ENCODE measurements at regions not wholly inside any gene's neighbourhood (a gene's known extent, or its start where the extent isn't known, plus 50 kb on each side); places are given as distances from the start of the nearest gene placed in this dataset.

DNA sequence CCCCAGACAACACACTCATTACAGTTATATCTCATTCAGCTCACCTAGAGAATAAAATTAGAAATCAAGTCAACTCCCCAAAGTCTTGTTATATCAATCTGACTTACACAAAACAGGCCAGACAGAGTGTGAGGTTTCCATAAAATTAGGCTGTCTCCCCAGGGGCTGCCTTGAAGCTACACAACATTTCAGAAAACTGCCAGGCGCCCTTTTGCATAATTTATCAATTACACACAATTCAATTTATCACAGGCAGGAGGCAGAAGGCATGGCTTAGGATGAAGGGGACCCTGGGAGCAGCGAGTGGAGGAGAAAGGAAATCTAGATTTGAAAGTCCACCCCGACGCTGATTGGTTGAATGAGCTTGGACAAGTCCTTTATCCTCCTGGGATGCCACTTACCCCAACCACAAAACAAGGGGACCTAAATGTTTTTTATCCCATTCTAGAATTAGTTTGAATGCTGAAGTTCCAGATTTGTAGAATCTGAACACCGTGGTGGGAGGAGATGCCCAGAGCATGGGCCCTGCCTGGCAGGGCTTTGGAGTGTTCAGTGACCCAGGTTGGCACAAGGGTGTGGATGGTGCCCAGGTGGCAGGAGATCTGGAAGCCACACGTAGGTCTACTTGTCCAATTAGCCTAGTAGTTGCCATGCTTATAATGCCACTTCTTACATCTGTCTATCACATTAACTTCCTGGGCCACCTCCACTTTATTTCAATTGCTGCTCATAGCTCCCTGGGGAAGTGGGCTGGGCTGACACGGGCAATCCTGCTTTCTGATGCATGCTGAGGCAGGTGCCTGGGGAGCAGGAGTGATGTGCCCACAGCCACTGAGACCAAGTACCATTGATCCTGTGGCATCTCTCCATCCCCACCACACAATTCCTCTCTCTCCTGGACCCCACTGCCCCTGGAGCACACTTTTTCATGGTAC lies 119.8 kb upstream of the TLE3 start:
- Histone ChIP-seq H3K4me3 (ENCODE audit: insufficient read depth, low read depth, low read length) (no peak overlapping the region), H3K18ac (ENCODE audit: low read depth, low read length) (no peak overlapping the region), H2BK5ac (ENCODE audit: low read depth, low read length, poor library complexity, severe bottlenecking) (no peak overlapping the region), H4K20me1 (ENCODE audit: insufficient read depth, low read length) (no peaks in the 10 kb centered on the region), H3K23ac (ENCODE audit: low read depth, low read length) (no peak overlapping the region), H3K36me3 (ENCODE audit: control insufficient read depth, insufficient read depth, low read length) (no peaks in the 10 kb centered on the region), H2BK15ac (ENCODE audit: low read depth, low read length) (no peak overlapping the region), H3K79me1 (ENCODE audit: low read depth in 1 of 2, low read length in 2 of 2) (no peaks in the 10 kb centered on the region), H2AFZ (replicated peaks; ENCODE audit: low read length, poor library complexity) (no peak overlapping the region), H3K4me1 (ENCODE audit: control insufficient read depth, insufficient read depth, low read length) (no peaks in the 10 kb centered on the region), H4K91ac (ENCODE audit: insufficient read depth, low read depth, low read length) (no peak overlapping the region), H3K14ac (replicated peaks; ENCODE audit: low read depth, low read length) (no peak overlapping the region), H2AK5ac (ENCODE audit: low read depth, low read length) (no peak overlapping the region), H2BK20ac (ENCODE audit: low read depth, low read length) (no peak overlapping the region), H3K9me3 (ENCODE audit: control insufficient read depth, insufficient read depth, low read length) (no peaks in the 10 kb centered on the region), H3K9me1 (ENCODE audit: insufficient read depth, low read length) (no peaks in the 10 kb centered on the region), H2BK120ac (ENCODE audit: low read depth, low read length) (no peak overlapping the region), H2AK9ac (replicated peaks; ENCODE audit: low read depth, low read length, poor library complexity) (no peak overlapping the region), H3K27ac (ENCODE audit: insufficient read depth, low read length) (no peak overlapping the region), H3K27me3 (ENCODE audit: control insufficient read depth, insufficient read depth, low read length) (peaks cover 56% of the 10 kb centered on the region), H3K4ac (ENCODE audit: low read depth, low read length) (no peak overlapping the region), H4K5ac (ENCODE audit: low read depth, low read length) (no peak overlapping the region), H3K4me2 (ENCODE audit: low read depth, low read length) (no peak overlapping the region), H4K8ac (ENCODE audit: low read depth in 2 of 2, low read length in 2 of 2) (no peak overlapping the region), H3K9ac (ENCODE audit: low read depth, low read length) (no peak overlapping the region), H3K56ac (ENCODE audit: extremely low read depth, insufficient read depth, low read length) (no peak overlapping the region)
- DNase-seq (no peak), ATAC-seq (ENCODE audit: low read depth) (no peak)
- in situ Hi-C loops (cut with MboI; ENCODE audit: low sequenced_read_pairs) (no loop called here), dilution Hi-C loops (cut with HindIII; ENCODE audit: low sequenced_read_pairs, unreplicated experiment) (no loop called here), intact Hi-C loops (cut with micrococcal nuclease) (no loop called here)
- CTCF ChIA-PET = no interaction called here
- POLR2A ChIA-PET (ENCODE audit: unreplicated experiment) = no interaction called here
- BruUV-seq (replicated peaks) = no TSS peak
- TF ChIP-seq NFE2L2 (IDR thresholded peaks at IDR 0.05; ENCODE audit: low read depth, low read length) (no peak), RCOR1 (IDR thresholded peaks at IDR 0.05; ENCODE audit: insufficient replicate concordance, low read length) (no peak), CEBPB (IDR thresholded peaks at IDR 0.05; ENCODE audit: low read depth, low read length) (no peak)
- TF ChIP-seq, protein P1, sequence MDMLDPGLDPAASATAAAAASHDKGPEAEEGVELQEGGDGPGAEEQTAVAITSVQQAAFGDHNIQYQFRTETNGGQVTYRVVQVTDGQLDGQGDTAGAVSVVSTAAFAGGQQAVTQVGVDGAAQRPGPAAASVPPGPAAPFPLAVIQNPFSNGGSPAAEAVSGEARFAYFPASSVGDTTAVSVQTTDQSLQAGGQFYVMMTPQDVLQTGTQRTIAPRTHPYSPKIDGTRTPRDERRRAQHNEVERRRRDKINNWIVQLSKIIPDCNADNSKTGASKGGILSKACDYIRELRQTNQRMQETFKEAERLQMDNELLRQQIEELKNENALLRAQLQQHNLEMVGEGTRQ (IDR thresholded peaks at IDR 0.05; ENCODE audit: low read depth, low read length) = no peak
- TF ChIP-seq, protein P2, sequence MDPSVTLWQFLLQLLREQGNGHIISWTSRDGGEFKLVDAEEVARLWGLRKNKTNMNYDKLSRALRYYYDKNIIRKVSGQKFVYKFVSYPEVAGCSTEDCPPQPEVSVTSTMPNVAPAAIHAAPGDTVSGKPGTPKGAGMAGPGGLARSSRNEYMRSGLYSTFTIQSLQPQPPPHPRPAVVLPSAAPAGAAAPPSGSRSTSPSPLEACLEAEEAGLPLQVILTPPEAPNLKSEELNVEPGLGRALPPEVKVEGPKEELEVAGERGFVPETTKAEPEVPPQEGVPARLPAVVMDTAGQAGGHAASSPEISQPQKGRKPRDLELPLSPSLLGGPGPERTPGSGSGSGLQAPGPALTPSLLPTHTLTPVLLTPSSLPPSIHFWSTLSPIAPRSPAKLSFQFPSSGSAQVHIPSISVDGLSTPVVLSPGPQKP (IDR thresholded peaks at IDR 0.05; ENCODE audit: borderline replicate concordance, low read depth, low read length) = no peak
- whole genome bisulfite sequencing, 2 experiments (ENCODE audit: extremely low coverage in 2 of 2, insufficient read length in 1 of 2) = no CpG with 5 or more reads among the region's 7 CpGs
